Lower lobe of right lung (tissue), 2 donors: ENCODE measurements at regions not wholly inside any gene's neighbourhood (a gene's known extent, or its start where the extent isn't known, plus 50 kb on each side); places are given as distances from the start of the nearest gene placed in this dataset.
A peak's percentile ranks its signal among the peaks of the same experiment; 100 is the strongest.
"Not testable (repeated sequence)": the region's sequence is repeated elsewhere in the genome, so short reads cannot be mapped to it uniquely, and the experiment has no call there.

Source experiments
- ATAC-seq, 2 donors: fragments of 200-7000 bp; cut with Tn5 transposase; one replicate each; pipeline ENCODE4 v1.9.1; 2020 to 2022; ENCODE audit warnings: mild to moderate bottlenecking in 2 of 2, moderate library complexity in 2 of 2
- DNase-seq: peaks from one replicate; pipeline ENCODE4 v3.0.0-alpha.2; 2020
- H3K27ac ChIP-seq: fragments of 200-600 bp; one replicate; pipeline ENCODE4 v1.8.0; 2022
- H3K27me3 ChIP-seq: fragments of 200-600 bp; one replicate; pipeline ENCODE4 v1.8.0; 2022; ENCODE audit warnings: low read depth
- H3K36me3 ChIP-seq: fragments of 200-600 bp; one replicate; pipeline ENCODE4 v1.8.0; 2022; ENCODE audit warnings: mild to moderate bottlenecking
- H3K4me1 ChIP-seq: fragments of 200-600 bp; one replicate; pipeline ENCODE4 v1.8.0; 2022
- H3K4me3 ChIP-seq: fragments of 200-600 bp; one replicate; pipeline ENCODE4 v1.8.0; 2022; ENCODE audit warnings: mild to moderate bottlenecking
- H3K9me3 ChIP-seq: fragments of 200-600 bp; one replicate; pipeline ENCODE4 v1.8.0; 2022
- intact Hi-C: fragments of 100-400 bp; cut with DNase I; formaldehyde crosslinking; loops from one replicate; pipeline ENCODE4 v1.11.0; 2022
- TF ChIP-seq, protein P1 (sequence below): fragments of 200-600 bp; IDR thresholded peaks from one replicate; pipeline ENCODE4 v1.8.0; 2022; ENCODE audit warnings: antibody characterized with exemption, mild to moderate bottlenecking
- donor health status: DM: no; HTN: yes; CAD: no; lungs with severe emphysema.

DNA sequence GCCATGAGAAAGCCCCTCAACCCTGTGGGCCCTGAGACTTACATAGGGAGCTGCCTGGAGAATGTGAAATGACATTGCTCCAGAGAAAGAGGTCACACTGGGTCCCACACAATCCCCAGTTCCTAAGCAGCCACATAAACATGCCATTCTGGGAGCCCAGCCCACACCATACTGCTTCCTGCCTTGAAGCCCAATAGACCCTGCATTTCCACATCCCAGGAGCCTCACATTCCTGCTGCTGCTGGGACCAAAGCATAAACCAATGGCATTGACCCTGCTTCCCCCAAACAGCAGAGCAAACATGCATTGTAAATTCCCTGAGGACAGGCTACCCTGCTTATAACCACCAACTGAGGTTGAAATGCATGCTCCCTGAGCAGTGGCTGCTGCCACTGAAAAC, 1117.6 kb upstream of the SLC39A10 start:
- Histone ChIP-seq H3K4me3 (no peak overlapping the region), H3K36me3 (no peaks in the 10 kb centered on the region), H3K9me3 (no peaks in the 10 kb centered on the region), H3K27me3 (no peaks in the 10 kb centered on the region), H3K27ac (no peak overlapping the region), H3K4me1 (no peaks in the 10 kb centered on the region)
- intact Hi-C loops = no loop called here
- ATAC-seq (peak in 1 of 2 donors; percentile 11), DNase-seq (no peak)
- TF ChIP-seq, protein P1, sequence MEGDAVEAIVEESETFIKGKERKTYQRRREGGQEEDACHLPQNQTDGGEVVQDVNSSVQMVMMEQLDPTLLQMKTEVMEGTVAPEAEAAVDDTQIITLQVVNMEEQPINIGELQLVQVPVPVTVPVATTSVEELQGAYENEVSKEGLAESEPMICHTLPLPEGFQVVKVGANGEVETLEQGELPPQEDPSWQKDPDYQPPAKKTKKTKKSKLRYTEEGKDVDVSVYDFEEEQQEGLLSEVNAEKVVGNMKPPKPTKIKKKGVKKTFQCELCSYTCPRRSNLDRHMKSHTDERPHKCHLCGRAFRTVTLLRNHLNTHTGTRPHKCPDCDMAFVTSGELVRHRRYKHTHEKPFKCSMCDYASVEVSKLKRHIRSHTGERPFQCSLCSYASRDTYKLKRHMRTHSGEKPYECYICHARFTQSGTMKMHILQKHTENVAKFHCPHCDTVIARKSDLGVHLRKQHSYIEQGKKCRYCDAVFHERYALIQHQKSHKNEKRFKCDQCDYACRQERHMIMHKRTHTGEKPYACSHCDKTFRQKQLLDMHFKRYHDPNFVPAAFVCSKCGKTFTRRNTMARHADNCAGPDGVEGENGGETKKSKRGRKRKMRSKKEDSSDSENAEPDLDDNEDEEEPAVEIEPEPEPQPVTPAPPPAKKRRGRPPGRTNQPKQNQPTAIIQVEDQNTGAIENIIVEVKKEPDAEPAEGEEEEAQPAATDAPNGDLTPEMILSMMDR = no peak

DNA sequence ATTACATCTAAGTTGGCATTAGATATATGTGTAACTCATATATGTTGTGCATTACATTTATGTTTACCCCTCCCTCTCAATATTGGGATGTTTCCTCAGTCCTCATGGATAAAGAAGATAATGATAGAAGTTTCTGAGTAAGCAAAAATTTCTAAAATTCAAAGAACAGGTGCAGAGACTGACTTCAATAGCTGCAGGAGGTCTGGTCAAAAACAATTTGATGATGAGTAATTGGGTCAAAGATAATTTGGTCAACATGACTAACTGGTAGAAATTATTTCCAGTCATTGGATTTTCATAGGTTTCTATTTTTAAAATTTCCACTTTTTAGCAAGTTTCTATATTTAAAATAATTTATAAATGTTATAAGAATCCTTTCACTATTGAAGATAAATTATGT, 1130.9 kb upstream of the SLC39A10 start:
- H3K4me3 ChIP-seq = no peak overlapping the region
- intact Hi-C loops = no loop called here
- H3K27ac ChIP-seq = no peak overlapping the region
- no peaks in the 10 kb centered on the region for H3K36me3 ChIP-seq
- H3K27me3 ChIP-seq = no peaks in the 10 kb centered on the region
- H3K4me1 ChIP-seq = no peaks in the 10 kb centered on the region
- H3K9me3 ChIP-seq = no peaks in the 10 kb centered on the region
- ATAC-seq (no peak), DNase-seq (no peak)
- TF ChIP-seq, protein P1 = no peak

DNA sequence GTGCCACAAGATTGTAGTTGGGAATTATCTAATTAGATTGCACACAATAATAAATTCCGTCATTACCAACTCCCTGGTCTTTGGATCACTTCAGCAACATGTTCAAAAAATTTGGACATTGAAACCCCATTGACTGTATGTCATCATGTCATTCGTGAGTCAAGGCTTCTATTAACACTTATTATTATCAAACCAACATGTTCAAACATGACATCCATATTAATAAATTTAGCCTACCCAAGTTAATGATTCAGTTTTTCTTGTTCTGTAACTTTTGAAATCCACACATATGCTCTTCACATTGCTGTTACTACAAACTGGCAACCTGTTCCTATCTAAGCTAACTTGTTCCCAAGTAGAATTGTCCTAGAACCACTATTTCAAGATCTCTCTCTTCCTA, 1142.7 kb upstream of the SLC39A10 start:
- TF ChIP-seq, protein P1 = no peak
- no peaks in the 10 kb centered on the region for H3K9me3 ChIP-seq
- intact Hi-C loops = no loop called here

DNA sequence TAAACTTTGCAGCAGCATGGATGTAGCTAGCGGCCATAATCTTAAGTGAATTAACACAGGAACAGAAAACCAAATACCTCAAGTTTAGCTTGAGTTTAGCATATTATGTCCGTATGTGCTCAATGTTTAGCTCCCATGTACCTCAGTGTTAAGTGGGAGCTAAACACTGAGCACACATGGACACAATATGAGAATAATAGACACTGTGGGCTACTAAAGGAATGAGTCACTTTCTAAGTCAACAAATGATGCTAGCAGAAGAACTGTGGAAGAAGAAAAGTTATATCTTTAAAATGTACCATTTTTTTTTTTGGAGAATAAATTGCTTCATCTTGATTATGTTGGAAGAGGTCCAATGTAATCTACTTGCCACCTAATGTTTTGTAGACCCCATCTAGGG, 1146.0 kb upstream of the SLC39A10 start:
- H3K36me3 ChIP-seq, H3K9me3 ChIP-seq, H3K4me1 ChIP-seq, H3K27me3 ChIP-seq, H3K4me3 ChIP-seq, H3K27ac ChIP-seq, intact Hi-C loops, ATAC-seq, DNase-seq: not testable (repeated sequence)

More for the DNA sequence above, 1142.7 kb upstream of the SLC39A10 start:
- DNase-seq (no peak), ATAC-seq (no peak)
- H3K36me3 ChIP-seq = no peaks in the 10 kb centered on the region
- H3K27me3 ChIP-seq = no peaks in the 10 kb centered on the region
- H3K27ac ChIP-seq = no peak overlapping the region
- H3K4me3 ChIP-seq = no peak overlapping the region
- H3K4me1 ChIP-seq = no peaks in the 10 kb centered on the region

DNA sequence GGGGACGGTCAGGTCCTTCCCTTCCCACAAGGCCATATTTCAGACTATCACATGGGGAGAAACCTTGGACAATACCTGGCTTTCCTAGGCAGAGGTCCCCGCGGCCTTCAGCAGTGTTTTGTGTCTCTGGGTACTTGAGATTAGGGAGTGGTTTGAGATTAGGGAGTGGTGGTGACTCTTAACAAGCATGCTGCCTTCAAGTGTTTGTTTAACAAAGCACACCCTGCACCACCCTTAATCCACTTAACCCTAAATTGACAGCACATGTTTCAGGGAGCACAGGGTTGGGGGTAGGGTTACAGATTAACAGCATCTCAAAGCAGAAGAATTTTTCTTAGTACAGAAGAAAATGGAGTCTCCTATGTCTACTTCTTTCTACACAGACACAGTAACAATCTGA, 1152.2 kb upstream of the SLC39A10 start:
- intact Hi-C loops, DNase-seq: not testable (repeated sequence)

DNA sequence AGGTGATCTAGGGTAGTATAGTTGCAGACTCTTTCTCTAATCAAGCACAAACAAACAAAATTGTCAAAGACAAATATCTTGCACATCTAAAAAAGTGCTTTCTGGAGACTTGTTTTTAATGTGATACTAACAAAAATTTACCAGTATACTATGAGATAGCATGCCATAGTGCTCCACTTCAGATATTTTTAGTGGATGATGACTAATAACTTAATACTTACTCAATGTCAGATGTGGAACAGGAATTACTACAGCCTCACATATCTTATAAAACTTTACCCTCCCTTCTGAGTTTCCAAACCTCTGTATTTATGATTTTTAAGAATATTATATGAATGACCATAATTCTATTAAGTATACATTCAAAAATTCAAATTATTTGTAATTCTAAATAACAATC, 1162.0 kb upstream of the SLC39A10 start:
- TF ChIP-seq, protein P1 = no peak
- Histone ChIP-seq H3K4me1 (no peaks in the 10 kb centered on the region), H3K4me3 (no peak overlapping the region), H3K36me3 (no peaks in the 10 kb centered on the region), H3K27me3 (no peaks in the 10 kb centered on the region), H3K9me3 (no peaks in the 10 kb centered on the region), H3K27ac (no peak overlapping the region)
- ATAC-seq (no peak), DNase-seq (no peak)
- intact Hi-C loops = no loop called here

More for the DNA sequence above, 1152.2 kb upstream of the SLC39A10 start:
- not testable (repeated sequence) for H3K27me3 ChIP-seq, H3K9me3 ChIP-seq, H3K4me1 ChIP-seq, H3K4me3 ChIP-seq, H3K27ac ChIP-seq, ATAC-seq, H3K36me3 ChIP-seq

DNA sequence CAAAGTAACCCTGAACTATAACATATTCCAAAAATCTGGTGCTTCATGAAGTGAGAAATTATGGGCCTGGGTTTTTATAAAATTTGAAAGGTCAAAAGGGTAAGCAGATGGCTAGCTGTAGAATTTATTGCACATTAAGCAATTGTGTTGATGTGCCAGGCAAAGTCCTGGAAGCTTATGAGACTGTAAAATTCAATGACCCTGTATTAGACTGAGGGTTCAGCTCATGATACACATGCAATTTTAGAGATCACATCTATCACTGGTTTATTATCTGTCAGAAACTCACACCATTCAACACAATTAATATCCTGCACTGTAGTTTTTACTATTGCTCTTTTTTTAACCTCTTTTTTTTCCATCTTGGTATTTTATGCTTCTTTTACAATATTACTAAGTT, 1162.6 kb upstream of the SLC39A10 start:
- TF ChIP-seq, protein P1 = no peak
- Histone ChIP-seq H3K4me3 (no peak overlapping the region), H3K27ac (no peak overlapping the region), H3K4me1 (no peaks in the 10 kb centered on the region), H3K9me3 (no peaks in the 10 kb centered on the region), H3K36me3 (no peaks in the 10 kb centered on the region), H3K27me3 (no peaks in the 10 kb centered on the region)
- ATAC-seq = no peak
- intact Hi-C loops = no loop called here
- DNase-seq = no peak
